ENCODE measurements at regions not wholly inside any gene's neighbourhood (a gene's known extent, or its start where the extent isn't known, plus 50 kb on each side); places are given as distances from the start of the nearest gene placed in this dataset.

GRCh38 chr1:87783315-87783714 is 454.6 kb downstream of the LMO4 start:
- no peak for DNase-seq (ENCODE audit: low spot score)

- no peak for DNase-seq (ENCODE audit: low spot score)
These were observed 456.7 kb downstream of the LMO4 start for GRCh38 chr1:87785386-87785785.

DNA sequence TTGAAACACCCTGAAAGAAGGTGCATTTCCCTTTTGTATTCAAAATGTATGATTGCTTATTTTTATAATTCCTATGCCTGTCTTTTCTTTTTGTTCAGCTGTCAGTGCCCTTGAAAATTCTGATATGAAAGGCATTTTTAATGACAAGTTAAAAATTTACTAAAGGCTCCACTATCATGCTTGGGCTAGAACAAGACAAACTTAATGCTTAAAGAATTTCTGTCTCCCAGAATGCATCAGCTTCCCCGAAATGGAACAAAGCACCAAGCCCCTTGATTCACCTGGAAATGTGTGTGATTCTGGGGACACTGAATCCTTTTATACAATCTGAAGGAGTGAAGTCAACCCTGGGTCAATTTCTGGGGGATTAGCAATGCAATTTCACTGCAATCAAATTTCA is 457.5 kb downstream of the LMO4 start:
- no peak for DNase-seq (ENCODE audit: low spot score)

- no peak for DNase-seq (ENCODE audit: low spot score)
These were observed 458.3 kb downstream of the LMO4 start for GRCh38 chr1:87786861-87787545.

DNA sequence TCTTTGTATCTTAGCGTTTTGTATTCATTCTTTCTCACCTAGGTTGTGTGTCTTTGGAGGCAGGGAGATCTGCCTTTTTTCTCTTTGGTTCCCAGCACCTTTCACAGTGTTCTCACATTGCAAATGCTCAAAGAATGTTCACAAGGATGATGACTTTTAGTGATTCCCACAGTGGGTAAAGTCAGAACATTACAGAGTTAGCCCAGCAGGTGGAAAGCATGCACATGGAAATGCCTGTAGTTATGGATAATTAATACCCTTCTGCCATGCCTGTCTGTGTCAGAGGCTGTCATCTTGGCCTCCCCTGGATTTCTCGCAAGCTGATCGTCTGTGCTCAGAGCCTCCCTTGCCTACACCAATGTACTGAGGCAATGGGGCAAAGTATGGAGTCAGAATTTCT is 458.9 kb downstream of the LMO4 start:
- peak; percentile 38 for DNase-seq (ENCODE audit: low spot score)

DNA sequence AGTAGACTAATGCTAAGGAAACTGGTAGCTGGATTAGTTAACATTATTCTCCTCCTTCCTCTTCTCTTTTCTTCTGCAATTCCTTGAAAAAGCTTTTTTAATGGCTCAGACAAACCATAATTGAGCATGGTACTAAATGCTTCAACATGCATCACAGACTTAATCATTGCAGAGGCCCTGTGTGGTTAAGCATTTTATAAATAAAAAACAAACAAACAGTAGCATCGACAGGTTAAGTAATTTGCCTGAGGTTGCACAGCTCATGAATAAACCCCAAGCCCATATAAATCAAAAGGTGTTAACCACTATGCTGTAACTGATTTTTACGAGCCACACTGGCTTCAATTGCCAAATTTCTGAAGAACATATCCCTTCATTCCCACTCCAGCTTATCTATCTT is 462.1 kb downstream of the LMO4 start:
- DNase-seq (ENCODE audit: low spot score): no peak

- no peak for DNase-seq (ENCODE audit: low spot score)
These were observed 463.5 kb downstream of the LMO4 start for GRCh38 chr1:87791931-87792740.

DNA sequence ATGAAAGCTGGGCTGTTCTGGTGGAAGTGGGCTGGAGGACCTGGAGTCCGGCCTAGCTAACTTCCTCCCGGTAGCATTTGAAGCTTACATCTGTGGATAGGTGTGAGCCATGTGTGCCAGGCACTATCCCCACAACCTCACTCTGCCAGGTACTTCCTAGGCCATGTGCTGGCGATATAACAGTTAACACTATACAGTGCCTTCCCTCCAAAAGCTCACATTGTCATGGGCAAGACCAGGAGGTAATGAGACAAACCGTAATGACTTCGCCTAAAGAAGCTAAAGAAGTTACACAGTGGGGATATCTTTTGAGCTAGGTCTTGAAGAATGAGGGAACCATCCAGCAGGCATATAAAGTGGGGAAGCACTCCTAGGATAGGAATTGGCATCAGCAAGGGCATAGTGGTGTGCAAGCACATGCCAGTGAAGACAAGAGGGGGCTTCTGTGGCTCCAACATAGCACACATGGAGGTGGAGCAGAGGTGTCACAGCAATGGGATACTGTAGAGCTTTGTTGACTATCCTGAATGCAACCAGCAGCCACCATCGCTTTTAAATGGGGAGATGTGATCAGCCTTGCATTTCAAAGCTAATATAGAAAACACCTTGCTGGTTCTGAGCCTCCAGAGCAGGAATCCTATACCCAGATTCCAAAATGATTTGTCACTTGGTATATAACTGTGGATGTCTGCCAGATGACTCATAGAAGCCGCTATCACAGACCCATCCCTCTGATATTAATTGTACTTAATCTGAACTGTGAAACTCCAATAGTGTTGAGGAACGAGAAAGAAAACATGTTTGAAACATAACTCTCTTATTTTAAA is 466.3 kb downstream of the LMO4 start:
- no peak for DNase-seq (ENCODE audit: low spot score)

DNA sequence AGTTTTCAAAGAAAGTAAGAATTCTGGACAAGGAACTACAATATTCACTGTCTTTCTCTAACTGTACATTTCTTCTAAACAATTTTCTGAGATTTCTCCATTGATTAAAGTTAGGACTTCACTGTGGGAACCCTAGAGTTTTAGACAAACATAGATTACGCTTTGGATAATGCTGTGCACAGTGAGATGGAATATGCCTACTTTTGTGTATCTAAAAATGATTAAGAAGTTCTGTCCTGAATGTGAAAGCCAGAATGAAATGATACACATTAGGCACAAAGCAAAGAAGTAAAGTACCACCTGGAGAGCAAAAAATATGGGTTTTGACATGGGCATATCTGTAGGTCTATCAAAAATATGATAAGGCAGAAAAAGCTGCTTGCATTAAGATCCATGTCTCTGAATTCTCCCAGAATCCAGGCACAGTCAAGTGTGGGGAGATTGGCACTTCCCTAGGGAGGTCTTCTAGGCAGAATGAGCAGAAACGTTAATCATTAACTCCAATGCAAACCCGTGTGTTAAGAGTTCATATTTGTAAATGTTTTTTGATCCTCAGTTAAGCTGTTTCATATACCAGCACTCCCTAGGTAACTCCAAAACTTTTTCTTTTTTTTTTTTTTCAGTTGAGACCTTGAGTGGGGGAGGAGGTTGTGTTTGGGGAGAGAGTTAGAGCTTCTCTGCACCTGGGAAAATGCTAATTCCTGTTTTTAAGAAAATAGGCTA is 467.1 kb downstream of the LMO4 start:
- DNase-seq (ENCODE audit: low spot score): no peak

DNA sequence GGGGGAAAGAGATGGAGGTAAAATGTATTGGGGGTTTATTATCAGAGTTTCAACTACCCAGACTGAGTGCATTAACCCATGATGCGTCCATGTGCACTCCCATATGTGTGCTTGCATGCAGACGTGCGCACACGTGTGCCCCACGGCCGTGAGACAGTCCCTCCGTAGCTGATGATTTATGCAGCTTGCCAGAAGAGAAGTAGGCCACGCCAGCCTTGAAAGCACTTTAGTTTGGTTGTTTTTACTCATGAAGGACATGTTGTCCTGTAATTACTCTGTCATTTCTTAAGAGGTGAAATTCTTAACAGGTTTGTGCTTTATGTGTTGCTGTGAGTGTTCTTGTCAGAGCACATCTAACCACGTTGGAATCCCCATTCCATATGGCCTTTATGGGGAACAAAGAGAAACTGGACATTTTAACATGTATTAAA is 467.8 kb downstream of the LMO4 start:
- DNase-seq (ENCODE audit: low spot score): no peak

GRCh38 chr1:87799451-87799850 is 470.8 kb downstream of the LMO4 start:
- DNase-seq (ENCODE audit: low spot score): no peak

DNA sequence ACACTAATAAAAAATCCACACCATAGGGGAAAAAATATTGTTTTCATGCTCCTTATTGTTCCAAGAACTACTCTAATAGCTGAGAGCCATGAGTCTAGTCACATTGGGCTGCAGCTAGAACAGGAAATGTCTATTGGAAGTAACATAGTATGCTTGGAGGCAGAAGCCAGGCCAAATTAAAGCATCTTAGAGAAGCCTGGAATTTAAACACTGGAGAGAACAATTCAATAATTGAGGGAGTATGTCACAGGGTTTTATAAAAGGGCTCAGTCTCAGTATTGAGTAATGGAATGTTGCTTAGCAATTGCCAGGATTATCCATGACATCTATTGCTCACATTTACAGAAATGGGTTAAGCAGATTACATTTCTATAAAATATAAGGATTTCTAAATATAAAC is 471.3 kb downstream of the LMO4 start:
- no peak for DNase-seq (ENCODE audit: low spot score)

GRCh38 chr1:87803375-87803774 is 474.7 kb downstream of the LMO4 start:
- no peak for DNase-seq (ENCODE audit: low spot score)

DNA sequence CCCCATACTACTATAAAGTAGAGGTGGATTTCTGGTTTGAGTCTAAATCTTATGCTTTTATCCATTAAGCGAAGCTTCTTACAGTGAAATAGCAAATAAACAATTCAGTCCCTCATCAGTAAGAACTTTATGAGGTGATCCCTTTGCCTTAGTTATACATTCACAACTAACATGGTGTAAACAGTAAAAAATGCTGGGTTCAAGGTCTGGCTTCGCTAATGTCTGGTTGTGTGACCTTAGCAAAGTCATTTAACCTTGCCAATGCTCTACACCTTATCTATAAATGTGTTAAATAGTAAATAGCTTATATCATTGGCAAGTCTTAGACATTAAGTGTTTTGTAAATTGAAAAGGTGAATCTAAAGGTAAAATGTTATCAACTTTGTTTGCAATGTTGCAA is 475.4 kb downstream of the LMO4 start:
- no peak for DNase-seq (ENCODE audit: low spot score)

- DNase-seq (ENCODE audit: low spot score): no peak
These were observed 477.1 kb downstream of the LMO4 start for GRCh38 chr1:87805666-87806378.

GRCh38 chr1:87806379-87807094 is 477.9 kb downstream of the LMO4 start:
- DNase-seq (ENCODE audit: low spot score): no peak

- DNase-seq (ENCODE audit: low spot score): no peak
These were observed 481.5 kb downstream of the LMO4 start for GRCh38 chr1:87810166-87810565.

- DNase-seq (ENCODE audit: low spot score): no peak
These were observed 484.3 kb downstream of the LMO4 start for GRCh38 chr1:87812871-87813577.

DNA sequence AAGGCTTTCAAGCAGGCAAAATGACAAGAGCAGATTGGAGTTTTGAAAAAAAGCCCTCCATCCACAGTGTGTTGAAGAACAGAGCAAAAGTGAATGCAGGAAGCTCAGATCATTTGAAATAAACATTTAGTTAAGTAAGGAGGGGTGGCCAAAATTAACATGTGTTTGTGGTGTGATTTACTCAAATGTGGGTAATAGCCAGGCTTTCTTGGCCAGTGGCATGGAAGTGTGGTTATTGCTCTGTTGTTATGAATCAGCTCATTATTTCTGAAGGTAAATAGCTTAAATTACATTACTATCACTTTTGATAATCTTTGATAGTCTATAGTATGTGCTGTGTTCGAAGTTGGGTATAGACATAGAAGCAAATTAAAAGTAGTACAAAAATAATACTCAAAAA is 485.9 kb downstream of the LMO4 start:
- no peak for DNase-seq (ENCODE audit: low spot score)

DNA sequence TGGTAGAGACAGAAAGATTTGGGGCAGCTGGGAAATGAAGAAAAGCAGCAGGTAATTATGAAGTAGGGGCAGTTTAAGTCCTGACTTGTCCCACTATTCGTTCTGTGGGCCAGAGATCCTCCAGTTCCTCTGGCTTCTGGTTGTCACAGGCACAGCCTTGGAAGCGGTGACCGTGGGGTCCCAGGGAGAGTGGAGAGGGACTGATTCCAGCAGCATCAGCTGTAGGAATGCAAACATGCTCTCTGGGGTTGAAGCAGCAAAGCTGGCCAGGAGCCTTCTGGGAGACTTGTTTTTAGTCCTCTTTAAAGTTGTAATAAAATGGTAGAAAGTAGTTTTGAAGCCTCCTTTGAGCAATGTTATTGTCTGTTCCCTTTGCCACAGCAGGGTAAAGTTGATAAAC is 488.0 kb downstream of the LMO4 start:
- DNase-seq (ENCODE audit: low spot score): no peak
